Renal cortical epithelial cell (primary cell): ENCODE measurements at regions not wholly inside any gene's neighbourhood (a gene's known extent, or its start where the extent isn't known, plus 50 kb on each side); places are given as distances from the start of the nearest gene placed in this dataset.
A peak's percentile ranks its signal among the peaks of the same experiment; 100 is the strongest.
"Not testable (repeated sequence)": the region's sequence is repeated elsewhere in the genome, so short reads cannot be mapped to it uniquely, and the experiment has no call there.

Source experiments
- DNase-seq: peaks from one replicate; pipeline ENCODE4 v3.0.0-alpha.2; 2011; ENCODE audit warnings: low read depth

DNA sequence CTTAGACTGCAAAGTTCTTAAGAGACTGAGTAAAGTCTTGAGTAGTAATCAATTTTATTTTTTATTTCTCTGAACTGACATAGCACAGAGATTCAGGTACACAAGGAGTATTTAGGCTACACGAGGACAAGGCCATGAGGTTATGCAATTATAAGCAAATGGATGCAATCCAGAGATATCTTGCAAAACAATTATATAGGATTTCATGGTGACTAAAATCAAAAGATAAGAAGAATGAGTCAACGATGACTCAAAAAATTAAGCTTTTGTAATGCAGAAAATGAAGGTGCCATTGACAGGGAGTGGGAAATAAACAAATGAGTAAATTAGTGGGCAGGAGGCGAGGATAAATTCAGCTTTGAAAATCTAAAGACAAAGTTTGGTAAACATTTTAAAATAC lies 66.7 kb upstream of the MYO3A start:
- DNase-seq, result peak; percentile 16

DNA sequence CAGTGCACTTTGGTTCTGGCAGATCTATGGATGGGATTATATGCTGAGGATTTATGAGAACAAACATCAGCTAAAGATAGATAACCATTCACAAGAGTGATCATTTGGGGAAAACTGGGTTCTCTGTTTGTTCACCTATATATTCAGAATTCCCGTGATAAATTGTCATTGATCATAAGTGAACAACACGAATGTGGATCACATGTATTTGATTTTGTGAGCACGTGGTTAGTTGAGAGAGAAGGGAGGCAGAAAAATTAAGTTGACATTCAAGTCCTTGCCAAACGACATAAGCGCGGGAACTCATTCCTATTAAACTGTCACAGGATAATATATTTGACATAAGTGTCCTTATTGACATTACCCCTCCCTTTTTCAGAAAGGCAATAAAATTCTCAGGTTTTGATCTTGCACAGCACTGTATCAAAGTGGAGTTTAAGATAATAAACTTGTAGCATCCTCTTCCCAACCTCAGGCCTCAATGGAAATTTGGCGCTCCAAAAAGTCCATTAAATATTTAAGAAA lies 64.9 kb upstream of the MYO3A start:
- DNase-seq, result no peak

DNA sequence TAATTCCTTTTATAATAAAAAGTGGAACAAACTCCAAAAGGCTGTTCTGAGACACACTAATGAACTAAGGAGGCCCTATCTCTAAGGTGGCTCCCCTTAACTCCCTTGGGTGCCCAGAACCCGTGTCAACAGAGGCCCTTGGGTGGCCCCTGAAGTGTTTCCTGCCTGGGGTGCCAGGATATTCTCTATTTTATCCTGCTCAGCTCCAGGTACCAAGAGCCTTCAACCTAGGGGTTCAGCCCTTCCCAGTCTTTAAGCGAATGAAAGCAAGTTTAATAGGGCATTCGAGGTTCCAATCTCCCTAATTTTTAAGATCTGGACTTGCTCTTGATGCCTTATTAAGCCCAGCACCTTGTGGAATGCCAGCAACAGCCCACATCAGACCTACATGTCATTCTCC lies 64.4 kb upstream of the MYO3A start:
- DNase-seq, result no peak

DNA sequence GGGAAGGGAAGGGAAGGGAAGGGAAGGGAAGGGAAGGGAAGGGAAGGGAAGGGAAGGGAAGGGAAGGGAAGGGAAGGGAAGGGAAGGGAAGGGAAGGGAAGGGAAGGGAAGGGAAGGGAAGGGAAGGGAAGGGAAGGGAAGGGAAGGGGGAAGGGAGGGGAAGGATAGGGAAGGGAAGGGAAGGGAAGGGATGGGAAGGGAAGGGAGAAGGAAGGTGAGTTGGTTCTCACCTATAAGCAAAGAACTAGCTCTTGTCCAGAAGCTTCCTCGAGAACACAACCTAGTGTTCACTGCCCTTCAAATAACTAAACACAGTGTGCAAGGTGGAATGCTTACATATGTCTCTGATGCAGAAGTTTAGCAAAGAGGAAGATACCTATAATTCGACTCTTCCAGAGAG lies 59.6 kb upstream of the MYO3A start:
- not testable (repeated sequence) for DNase-seq

DNA sequence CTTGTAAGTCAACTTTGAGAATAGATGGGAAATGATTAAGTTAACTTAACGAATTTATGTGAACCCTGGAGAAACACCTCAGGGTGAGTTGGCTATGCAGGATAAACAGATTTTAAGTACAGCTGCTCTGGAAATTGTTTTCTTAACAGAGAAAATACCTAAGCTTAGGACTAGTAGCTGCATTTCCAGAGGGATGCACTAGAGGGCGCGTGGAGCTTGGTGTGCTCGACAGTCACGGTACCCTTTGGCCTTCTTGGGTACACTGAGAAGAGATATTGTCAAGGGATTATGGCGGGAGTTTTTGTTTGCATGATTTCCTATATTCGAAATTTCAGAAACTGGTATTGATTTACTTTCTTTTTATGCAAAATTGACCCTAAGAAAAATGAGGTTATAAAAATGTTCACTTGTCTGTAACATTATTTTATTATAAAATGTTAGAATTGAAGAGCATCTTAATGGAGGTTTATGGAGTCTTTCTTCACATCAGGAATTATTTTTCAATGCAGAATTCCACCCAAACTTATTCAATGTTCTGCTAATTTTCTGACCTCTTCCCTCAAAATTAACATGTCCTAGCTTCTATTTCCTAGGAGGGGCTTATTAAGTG lies 58.4 kb upstream of the MYO3A start:
- DNase-seq, result peak; percentile 72

DNA sequence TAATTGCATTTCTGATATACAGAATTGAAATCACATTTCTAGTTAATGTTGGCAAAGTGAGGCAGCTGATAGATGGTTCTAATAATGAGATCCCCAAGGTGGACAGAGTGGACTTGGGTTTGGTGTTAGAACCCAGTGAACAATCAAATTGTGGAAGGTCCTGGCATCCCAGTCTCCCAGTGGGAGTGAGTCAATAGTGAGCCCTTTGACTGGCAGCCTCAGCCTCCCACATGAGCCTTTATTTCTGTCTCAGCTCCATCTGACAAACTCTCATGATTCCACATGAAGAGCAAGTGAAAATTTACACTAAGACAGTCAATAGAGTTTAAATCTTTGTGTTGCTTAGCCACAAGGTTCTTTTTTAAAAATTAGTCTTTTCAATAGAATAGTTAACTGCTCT lies 56.7 kb upstream of the MYO3A start:
- no peak for DNase-seq
